ENCODE measurements at regions not wholly inside any gene's neighbourhood (a gene's known extent, or its start where the extent isn't known, plus 50 kb on each side); places are given as distances from the start of the nearest gene placed in this dataset.

DNA sequence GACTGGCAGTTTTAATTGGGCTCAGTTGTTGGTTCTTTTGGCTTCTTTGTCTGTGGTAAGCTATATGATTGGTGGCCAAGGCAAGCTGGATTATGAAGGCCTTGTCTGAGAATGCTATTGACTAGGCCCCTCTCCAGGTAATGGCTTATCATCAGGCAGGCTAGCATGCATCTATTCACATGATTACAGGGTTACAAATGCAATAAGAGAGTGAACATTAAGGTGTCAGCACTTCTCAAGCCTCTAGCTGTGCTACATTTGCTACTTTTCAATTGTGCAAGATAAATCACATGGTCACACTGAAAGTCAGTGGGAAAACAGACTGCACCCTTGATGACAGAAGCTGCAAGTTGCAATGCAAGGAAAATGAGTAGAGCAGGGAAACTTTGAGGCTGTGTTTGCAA, 550.9 kb upstream of the TMPRSS15 start:
- Histone ChIP-seq H3K4me1 (no peaks in the 10 kb centered on the region), H3K9me3 (no peaks in the 10 kb centered on the region), H3K27ac (no peak overlapping the region), H3K36me3 (no peaks in the 10 kb centered on the region), H3K4me3 (no peak overlapping the region), H3K27me3 (replicated peaks in 1 of 7) (no peaks in the 10 kb centered on the region)
- intact Hi-C loops (cut with DNase I; ENCODE audit: low total_unique reads) = no loop called here
- DNase-seq = no peak
- TF ChIP-seq, protein P1, sequence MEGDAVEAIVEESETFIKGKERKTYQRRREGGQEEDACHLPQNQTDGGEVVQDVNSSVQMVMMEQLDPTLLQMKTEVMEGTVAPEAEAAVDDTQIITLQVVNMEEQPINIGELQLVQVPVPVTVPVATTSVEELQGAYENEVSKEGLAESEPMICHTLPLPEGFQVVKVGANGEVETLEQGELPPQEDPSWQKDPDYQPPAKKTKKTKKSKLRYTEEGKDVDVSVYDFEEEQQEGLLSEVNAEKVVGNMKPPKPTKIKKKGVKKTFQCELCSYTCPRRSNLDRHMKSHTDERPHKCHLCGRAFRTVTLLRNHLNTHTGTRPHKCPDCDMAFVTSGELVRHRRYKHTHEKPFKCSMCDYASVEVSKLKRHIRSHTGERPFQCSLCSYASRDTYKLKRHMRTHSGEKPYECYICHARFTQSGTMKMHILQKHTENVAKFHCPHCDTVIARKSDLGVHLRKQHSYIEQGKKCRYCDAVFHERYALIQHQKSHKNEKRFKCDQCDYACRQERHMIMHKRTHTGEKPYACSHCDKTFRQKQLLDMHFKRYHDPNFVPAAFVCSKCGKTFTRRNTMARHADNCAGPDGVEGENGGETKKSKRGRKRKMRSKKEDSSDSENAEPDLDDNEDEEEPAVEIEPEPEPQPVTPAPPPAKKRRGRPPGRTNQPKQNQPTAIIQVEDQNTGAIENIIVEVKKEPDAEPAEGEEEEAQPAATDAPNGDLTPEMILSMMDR (IDR thresholded peaks at IDR 0.05 in 8 of 11, conservative IDR thresholded peaks at IDR 0.05 in 3 of 11) = no peak
- TF ChIP-seq POLR2AphosphoS5 (IDR thresholded peaks at IDR 0.05) = no peak
- TF ChIP-seq POLR2A (IDR thresholded peaks at IDR 0.05) = no peak

DNA sequence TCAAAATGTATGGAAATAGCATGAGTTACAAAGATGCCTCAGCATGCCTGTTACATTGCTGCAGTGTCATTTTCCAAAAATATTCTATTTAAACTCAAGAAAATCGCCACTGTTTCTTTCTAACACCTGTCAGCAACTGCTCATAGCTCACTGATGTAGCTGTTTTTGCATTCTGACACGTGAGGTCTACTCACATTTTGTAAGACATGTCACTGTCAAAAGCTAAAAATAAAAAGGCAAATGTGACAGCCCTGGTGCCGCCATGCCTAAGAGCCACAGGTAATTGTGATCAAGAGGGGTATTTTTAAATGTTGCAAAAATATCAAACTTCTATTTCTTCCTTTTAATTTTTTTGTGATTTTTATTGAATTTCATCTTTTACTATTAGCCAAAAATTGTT, 556.2 kb upstream of the TMPRSS15 start:
- H3K36me3 ChIP-seq = no peaks in the 10 kb centered on the region
- no peak for TF ChIP-seq POLR2AphosphoS5 (IDR thresholded peaks at IDR 0.05)
- TF ChIP-seq POLR2A (IDR thresholded peaks at IDR 0.05) = no peak
- TF ChIP-seq, protein P1 (IDR thresholded peaks at IDR 0.05 in 8 of 11, conservative IDR thresholded peaks at IDR 0.05 in 3 of 11) = no peak
- no peaks in the 10 kb centered on the region for H3K27me3 ChIP-seq (replicated peaks in 1 of 7)
- H3K27ac ChIP-seq = no peak overlapping the region
- no peak overlapping the region for H3K4me3 ChIP-seq
- intact Hi-C loops (cut with DNase I; ENCODE audit: low total_unique reads) = no loop called here
- H3K4me1 ChIP-seq = no peaks in the 10 kb centered on the region
- 49 to 71% (median 64%) methylated on average over 3 of the region's 3 CpGs for WGBS, 5 donors
- no peaks in the 10 kb centered on the region for H3K9me3 ChIP-seq
- DNase-seq = no peak

DNA sequence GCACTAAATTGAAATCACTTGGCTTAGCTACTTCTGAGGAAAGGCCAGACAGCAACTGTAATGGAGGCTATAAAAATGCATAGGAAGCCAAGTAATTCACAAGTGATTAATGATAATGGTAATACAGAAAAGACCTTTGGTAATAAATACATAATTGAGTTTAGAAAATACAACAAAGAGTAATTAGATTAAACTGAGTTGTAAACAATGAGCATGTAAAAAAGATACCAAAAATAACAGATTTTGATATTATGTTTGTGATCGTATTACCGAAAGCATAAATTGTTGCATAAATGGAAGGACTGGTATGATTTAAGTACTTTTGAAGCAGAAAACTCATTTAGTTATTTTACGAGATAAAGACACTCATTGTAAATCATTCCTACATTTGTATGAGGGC, 556.7 kb upstream of the TMPRSS15 start:
- H3K4me3 ChIP-seq = no peak overlapping the region
- H3K4me1 ChIP-seq = no peaks in the 10 kb centered on the region
- no peaks in the 10 kb centered on the region for H3K36me3 ChIP-seq
- 88 to 95% (median 91%) methylated on average over 3 of the region's 3 CpGs for WGBS, 5 donors
- TF ChIP-seq POLR2A (IDR thresholded peaks at IDR 0.05) (no peak), POLR2AphosphoS5 (IDR thresholded peaks at IDR 0.05) (no peak)
- TF ChIP-seq, protein P1 (IDR thresholded peaks at IDR 0.05 in 8 of 11, conservative IDR thresholded peaks at IDR 0.05 in 3 of 11) = no peak
- no peak for DNase-seq
- no peaks in the 10 kb centered on the region for H3K27me3 ChIP-seq (replicated peaks in 1 of 7)
- no peaks in the 10 kb centered on the region for H3K9me3 ChIP-seq
- no peak overlapping the region for H3K27ac ChIP-seq
- intact Hi-C loops (cut with DNase I; ENCODE audit: low total_unique reads) = no loop called here

DNA sequence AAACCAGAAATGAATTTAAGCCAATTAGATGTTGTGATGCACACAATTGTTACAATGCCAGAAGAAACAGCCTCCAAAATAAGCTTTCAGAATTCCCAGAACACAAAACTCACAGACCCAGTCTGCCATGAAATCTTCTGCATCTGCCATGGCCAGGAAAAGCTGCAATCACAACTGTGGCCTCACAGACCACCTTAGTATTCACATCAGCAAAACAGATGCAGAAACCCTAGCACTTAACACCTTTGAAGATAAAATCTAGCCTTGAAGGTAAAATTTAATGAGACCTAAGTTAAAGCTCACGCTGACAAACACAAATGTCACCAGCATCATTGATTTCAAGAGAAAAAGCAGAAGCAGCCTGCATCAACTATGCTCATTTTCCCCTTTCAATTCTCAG, 566.8 kb upstream of the TMPRSS15 start:
- H3K4me1 ChIP-seq = no peaks in the 10 kb centered on the region
- DNase-seq = no peak
- H3K9me3 ChIP-seq = peaks cover 0 to 12% (median 0%) of the 10 kb centered on the region in 8 donors
- no peak for TF ChIP-seq POLR2A (IDR thresholded peaks at IDR 0.05)
- TF ChIP-seq POLR2AphosphoS5 (IDR thresholded peaks at IDR 0.05) = no peak
- TF ChIP-seq, protein P1 (IDR thresholded peaks at IDR 0.05 in 8 of 11, conservative IDR thresholded peaks at IDR 0.05 in 3 of 11) = no peak
- 64 to 84% (median 72%) methylated on average over 1 of the region's 1 CpG for WGBS, 5 donors
- H3K4me3 ChIP-seq = no peak overlapping the region
- H3K27me3 ChIP-seq (replicated peaks in 1 of 7) = no peaks in the 10 kb centered on the region
- no peak overlapping the region for H3K27ac ChIP-seq
- no peaks in the 10 kb centered on the region for H3K36me3 ChIP-seq
- intact Hi-C loops (cut with DNase I; ENCODE audit: low total_unique reads) = no loop called here
